ENCODE measurements at regions not wholly inside any gene's neighbourhood (a gene's known extent, or its start where the extent isn't known, plus 50 kb on each side); places are given as distances from the start of the nearest gene placed in this dataset.

DNA sequence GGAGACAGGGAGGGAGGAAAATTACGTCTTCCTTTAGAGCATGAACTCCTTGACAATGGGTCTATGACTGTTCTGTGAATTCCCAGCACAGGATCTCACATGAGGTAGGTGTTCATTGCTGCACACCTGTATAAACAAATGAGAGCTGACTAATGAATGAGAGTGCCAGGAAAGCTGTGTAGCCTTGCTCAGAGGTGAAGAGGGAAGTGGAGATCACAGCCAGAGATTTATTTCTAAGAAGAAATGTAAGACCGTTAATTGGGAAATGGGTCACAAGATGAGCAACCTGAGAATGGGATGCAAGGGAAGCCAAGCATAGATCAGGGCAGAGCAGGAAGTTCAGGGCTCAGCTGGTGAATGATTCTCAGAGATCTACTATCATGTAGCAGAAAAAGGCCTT lies 295.1 kb downstream of the CDK5RAP2 start:
- H3K27ac ChIP-seq: no peak overlapping the region
- H3K36me3 ChIP-seq: no peaks in the 10 kb centered on the region
- ATAC-seq (no peak), DNase-seq (no peak)
- TF ChIP-seq, protein P1, sequence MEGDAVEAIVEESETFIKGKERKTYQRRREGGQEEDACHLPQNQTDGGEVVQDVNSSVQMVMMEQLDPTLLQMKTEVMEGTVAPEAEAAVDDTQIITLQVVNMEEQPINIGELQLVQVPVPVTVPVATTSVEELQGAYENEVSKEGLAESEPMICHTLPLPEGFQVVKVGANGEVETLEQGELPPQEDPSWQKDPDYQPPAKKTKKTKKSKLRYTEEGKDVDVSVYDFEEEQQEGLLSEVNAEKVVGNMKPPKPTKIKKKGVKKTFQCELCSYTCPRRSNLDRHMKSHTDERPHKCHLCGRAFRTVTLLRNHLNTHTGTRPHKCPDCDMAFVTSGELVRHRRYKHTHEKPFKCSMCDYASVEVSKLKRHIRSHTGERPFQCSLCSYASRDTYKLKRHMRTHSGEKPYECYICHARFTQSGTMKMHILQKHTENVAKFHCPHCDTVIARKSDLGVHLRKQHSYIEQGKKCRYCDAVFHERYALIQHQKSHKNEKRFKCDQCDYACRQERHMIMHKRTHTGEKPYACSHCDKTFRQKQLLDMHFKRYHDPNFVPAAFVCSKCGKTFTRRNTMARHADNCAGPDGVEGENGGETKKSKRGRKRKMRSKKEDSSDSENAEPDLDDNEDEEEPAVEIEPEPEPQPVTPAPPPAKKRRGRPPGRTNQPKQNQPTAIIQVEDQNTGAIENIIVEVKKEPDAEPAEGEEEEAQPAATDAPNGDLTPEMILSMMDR (IDR thresholded peaks at IDR 0.05): no peak
- no peaks in the 10 kb centered on the region for H3K4me1 ChIP-seq
- no peaks in the 10 kb centered on the region for H3K9me3 ChIP-seq
- intact Hi-C loops (cut with DNase I): no loop called here
- no peaks in the 10 kb centered on the region for H3K27me3 ChIP-seq
- H3K4me3 ChIP-seq: no peak overlapping the region

DNA sequence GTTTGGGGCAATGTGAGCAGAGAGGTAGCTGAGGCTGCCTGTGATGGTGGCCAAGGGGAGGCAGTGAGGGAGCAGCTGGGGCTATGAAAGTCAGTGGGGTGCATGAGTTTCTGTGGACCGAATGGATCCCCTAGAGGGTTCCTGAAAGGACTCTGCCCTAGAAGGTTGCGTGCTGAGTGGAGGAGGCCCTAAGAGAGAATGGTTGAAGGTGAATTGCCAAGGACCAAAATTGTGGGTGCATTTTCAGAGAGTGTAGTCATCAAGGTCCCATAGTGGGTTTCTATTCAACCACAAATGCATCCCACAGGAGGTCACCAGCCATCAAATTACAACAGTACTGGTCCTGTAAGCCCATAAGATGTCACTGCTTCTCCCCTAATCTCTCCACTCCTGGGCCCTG lies 298.3 kb downstream of the CDK5RAP2 start:
- ATAC-seq: no peak

DNA sequence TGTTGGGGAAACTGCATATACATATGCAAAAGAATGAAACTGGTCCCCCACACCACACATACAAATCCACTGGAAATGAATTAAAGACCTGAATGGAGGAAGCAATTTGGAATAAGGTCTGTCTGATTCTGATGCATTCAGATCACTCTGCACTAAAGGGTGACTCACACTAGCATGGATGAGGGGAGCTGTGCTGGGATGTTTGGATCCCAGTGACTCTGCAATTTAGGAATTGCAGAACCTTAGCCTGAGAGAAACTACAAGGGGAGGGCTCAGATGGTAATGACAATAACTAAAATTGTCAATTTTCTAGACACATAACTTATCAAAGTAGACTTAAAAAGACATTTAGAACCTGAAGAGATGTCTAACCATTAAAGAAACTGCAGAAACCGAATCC lies 312.0 kb downstream of the CDK5RAP2 start:
- H3K27ac ChIP-seq: no peak overlapping the region

More for the DNA sequence above, 298.3 kb downstream of the CDK5RAP2 start:
- H3K36me3 ChIP-seq: no peaks in the 10 kb centered on the region
- no peak for DNase-seq
- no peak overlapping the region for H3K27ac ChIP-seq
- no peaks in the 10 kb centered on the region for H3K9me3 ChIP-seq
- H3K4me3 ChIP-seq: no peak overlapping the region
- intact Hi-C loops (cut with DNase I): no loop called here
- H3K4me1 ChIP-seq: no peaks in the 10 kb centered on the region
- no peaks in the 10 kb centered on the region for H3K27me3 ChIP-seq
- TF ChIP-seq, protein P1 (IDR thresholded peaks at IDR 0.05): no peak

DNA sequence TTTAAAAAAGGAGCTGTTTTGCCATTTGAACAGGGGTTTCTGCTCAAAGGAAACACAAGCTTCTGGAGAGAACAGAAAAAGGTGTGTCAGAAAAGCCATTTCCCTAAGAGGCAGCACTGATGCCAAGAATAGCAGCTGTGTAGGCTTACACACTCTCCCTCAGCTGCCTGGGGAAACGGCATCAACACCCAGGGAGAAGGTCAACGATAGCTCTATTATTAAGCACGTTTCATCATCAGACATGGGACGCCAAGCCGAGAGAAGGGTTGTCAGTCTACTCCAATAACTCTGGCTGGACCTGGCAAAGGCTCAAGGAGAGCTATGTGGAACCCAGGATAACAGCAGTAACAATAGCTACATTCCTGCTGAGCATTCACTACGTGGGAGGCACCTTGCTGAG lies 314.2 kb downstream of the CDK5RAP2 start:
- Histone ChIP-seq H3K27me3 (no peaks in the 10 kb centered on the region), H3K4me1 (no peaks in the 10 kb centered on the region), H3K36me3 (no peaks in the 10 kb centered on the region), H3K4me3 (no peak overlapping the region), H3K9me3 (no peaks in the 10 kb centered on the region), H3K27ac (no peak overlapping the region)
- TF ChIP-seq, protein P1 (IDR thresholded peaks at IDR 0.05): no peak
- ATAC-seq (no peak), DNase-seq (no peak)
- intact Hi-C loops (cut with DNase I): no loop called here

More for the DNA sequence above, 312.0 kb downstream of the CDK5RAP2 start:
- DNase-seq (no peak), ATAC-seq (no peak)
- Histone ChIP-seq H3K9me3 (no peaks in the 10 kb centered on the region), H3K27me3 (no peaks in the 10 kb centered on the region), H3K36me3 (no peaks in the 10 kb centered on the region), H3K4me1 (no peaks in the 10 kb centered on the region), H3K4me3 (no peak overlapping the region)
- intact Hi-C loops (cut with DNase I): no loop called here
- TF ChIP-seq, protein P1 (IDR thresholded peaks at IDR 0.05): no peak

DNA sequence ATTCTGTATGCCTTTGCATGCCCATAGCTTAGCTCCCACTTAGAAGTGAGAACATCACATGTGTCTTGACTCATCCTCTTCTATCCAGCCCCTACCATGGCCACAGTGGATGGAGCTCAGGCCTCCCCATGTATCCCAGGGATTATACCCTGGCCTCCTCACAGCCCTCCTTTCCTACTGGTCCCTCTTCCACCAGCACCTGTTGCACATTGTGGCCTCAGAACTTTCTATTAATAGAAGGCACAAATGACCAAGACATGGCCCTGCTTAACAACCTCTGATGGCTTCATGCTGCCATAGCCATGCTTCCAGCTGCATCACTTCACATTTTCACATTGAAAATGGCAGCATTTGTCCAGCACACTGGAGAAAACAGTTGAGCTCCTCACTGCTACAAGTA lies 315.4 kb downstream of the CDK5RAP2 start:
- Histone ChIP-seq H3K9me3 (no peaks in the 10 kb centered on the region), H3K36me3 (no peaks in the 10 kb centered on the region), H3K4me3 (no peak overlapping the region), H3K4me1 (no peaks in the 10 kb centered on the region), H3K27me3 (no peaks in the 10 kb centered on the region), H3K27ac (no peak overlapping the region)
- no peak for ATAC-seq
- intact Hi-C loops (cut with DNase I): no loop called here
- no peak for DNase-seq
- TF ChIP-seq, protein P1 (IDR thresholded peaks at IDR 0.05): no peak

DNA sequence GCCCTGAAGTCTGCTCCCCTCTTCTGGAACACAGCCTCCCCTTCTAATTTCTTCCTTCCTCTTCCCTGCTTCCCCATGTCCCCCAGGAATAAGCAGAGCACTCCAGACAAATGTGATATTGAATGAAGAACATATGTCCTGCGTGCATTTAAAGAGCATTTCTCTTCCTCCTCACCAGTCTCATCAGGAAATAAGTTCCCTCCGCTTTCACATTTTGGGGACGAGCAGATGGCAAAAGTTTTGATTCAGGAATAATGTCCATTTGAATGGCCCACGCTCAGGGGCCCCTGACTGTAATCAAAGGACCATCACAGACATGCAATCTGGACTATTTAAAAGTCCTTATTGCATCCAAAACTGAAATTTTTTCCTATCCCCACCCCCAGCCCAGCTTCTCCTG lies 316.1 kb downstream of the CDK5RAP2 start:
- H3K4me3 ChIP-seq: no peak overlapping the region
- H3K9me3 ChIP-seq: no peaks in the 10 kb centered on the region
- DNase-seq (no peak), ATAC-seq (no peak)
- no peaks in the 10 kb centered on the region for H3K36me3 ChIP-seq
- intact Hi-C loops (cut with DNase I): no loop called here
- H3K4me1 ChIP-seq: no peaks in the 10 kb centered on the region
- H3K27ac ChIP-seq: no peak overlapping the region
- no peaks in the 10 kb centered on the region for H3K27me3 ChIP-seq
- TF ChIP-seq, protein P1 (IDR thresholded peaks at IDR 0.05): no peak
